ENCODE measurements at regions not wholly inside any gene's neighbourhood (a gene's known extent, or its start where the extent isn't known, plus 50 kb on each side); places are given as distances from the start of the nearest gene placed in this dataset.

GRCh38 chr3:72698154-72698917 is 149.9 kb downstream of the SHQ1 start:
- DNase-seq = no peak

GRCh38 chr3:72697717-72698116 is 150.5 kb downstream of the SHQ1 start:
- DNase-seq = no peak

DNA sequence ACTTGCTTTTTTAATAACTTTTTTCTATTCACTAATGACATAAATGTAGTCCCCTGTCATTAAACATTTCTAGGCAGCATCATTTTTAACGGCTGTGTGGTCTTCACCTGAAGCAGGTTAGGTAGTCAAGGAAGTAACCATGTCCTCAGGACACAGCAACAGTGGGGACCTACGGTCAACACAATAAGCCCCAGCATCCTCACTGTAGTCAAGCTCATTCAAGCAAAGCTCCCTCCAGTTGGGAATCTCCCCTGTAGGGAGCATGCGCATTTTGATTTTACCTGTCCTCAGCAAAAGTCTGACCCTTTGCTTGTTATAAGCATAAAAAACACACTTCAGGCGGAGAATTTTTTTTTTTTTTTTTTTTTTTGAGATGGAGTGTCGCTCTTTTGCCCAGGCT is 151.4 kb downstream of the SHQ1 start:
- no peak for DNase-seq

DNA sequence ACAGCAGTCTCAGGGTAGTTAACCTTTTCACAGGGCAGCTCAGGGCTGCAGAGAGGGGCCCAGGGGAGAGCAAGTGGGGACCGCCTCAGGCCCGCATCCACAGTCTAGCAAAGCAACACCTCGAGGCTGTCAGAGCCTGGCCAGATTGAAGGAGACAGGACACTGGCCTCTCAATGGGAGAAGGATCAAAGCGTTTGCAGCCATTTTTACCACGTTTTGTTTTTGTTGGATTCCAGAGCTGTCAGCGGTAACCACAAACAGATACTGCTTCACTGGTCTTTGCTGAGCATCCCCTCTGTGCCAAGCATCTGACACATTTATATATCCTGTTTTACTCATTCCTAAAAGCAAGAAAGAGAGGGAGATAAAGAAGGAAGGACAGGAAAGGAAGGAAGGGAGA is 153.8 kb downstream of the SHQ1 start:
- DNase-seq = no peak

- no peak for DNase-seq
These were observed 155.3 kb downstream of the SHQ1 start for GRCh38 chr3:72692990-72693389.

GRCh38 chr3:72690629-72691028 is 157.6 kb downstream of the SHQ1 start:
- DNase-seq = no peak

DNA sequence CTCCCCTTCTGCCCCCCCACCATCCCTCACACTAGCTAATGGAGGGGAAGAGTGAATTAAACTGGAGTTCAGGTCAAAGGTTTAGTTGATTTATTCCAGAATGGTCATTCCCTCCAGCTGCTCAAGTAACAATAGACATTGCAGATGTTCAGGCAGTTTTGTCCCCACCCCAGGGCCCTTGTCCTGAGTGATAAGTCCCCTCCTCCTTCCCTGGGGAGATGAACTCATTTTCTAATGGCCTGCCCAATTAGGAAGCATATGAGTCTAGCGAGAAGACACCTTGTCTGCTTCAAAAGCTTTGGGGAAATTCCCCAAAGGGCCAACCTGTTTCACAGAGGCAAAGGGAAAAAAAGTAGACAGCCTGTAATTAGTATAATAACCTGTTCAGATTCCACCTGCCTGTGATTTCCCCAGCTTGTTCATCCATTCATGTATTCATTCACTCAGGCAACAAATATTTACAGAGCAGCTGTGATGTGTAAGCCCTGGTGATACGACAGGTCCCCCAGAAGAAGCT is 165.3 kb downstream of the SHQ1 start:
- DNase-seq = no peak

- DNase-seq = no peak
These were observed 166.6 kb downstream of the SHQ1 start for GRCh38 chr3:72681598-72681997.

- no peak for DNase-seq
These were observed 167.5 kb downstream of the SHQ1 start for GRCh38 chr3:72680766-72681165.

- DNase-seq = no peak
These were observed 168.6 kb downstream of the SHQ1 start for GRCh38 chr3:72679540-72680198.

DNA sequence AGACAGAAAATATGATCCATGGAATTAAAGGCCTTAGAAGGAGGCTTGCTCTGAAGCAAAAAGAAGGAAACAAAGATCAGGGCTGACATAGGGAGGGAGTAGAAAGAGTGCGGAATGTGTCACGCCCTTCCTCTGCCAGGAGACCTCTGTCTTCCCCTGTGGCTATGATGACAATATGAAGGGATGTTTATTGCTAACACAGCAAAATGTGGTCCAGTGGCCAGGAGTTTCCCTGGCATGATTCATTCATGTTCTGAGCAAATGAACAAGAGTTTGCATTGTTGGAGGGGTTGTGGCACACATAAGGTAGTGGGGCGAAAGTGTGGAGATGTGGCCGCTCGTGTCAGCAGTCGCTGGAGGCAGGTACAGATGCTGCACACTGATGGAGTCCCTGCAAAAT is 169.4 kb downstream of the SHQ1 start:
- DNase-seq = no peak

- DNase-seq = no peak
These were observed 169.9 kb downstream of the SHQ1 start for GRCh38 chr3:72678380-72678779.

DNA sequence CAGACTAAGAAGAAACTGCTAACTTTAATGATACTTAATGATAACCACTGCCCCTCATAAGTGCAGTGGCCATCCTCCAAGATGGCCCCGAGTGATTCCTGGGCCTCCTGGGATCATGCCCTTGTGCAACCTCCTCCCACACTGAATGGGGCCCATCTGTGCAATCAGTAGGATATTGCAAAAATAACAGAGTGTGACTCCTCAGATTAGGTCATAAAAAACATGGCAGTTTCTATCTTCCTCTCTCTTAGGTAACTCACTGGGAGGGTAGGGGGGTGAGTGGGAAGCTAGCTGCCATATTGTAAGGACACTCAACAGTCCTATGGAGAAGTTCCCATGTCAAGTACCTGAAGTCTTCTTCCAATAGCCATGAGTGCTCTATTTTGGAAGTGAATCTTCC is 173.0 kb downstream of the SHQ1 start:
- no peak for DNase-seq

- no peak for DNase-seq
These were observed 175.1 kb downstream of the SHQ1 start for GRCh38 chr3:72673011-72673771.

- DNase-seq = no peak
These were observed 179.0 kb downstream of the SHQ1 start for GRCh38 chr3:72669224-72669623.

- no peak for DNase-seq
These were observed 181.8 kb downstream of the SHQ1 start for GRCh38 chr3:72666447-72666755.

GRCh38 chr3:72665701-72666446 is 182.4 kb downstream of the SHQ1 start:
- no peak for DNase-seq

- DNase-seq = no peak
These were observed 183.1 kb downstream of the SHQ1 start for GRCh38 chr3:72665103-72665502.

DNA sequence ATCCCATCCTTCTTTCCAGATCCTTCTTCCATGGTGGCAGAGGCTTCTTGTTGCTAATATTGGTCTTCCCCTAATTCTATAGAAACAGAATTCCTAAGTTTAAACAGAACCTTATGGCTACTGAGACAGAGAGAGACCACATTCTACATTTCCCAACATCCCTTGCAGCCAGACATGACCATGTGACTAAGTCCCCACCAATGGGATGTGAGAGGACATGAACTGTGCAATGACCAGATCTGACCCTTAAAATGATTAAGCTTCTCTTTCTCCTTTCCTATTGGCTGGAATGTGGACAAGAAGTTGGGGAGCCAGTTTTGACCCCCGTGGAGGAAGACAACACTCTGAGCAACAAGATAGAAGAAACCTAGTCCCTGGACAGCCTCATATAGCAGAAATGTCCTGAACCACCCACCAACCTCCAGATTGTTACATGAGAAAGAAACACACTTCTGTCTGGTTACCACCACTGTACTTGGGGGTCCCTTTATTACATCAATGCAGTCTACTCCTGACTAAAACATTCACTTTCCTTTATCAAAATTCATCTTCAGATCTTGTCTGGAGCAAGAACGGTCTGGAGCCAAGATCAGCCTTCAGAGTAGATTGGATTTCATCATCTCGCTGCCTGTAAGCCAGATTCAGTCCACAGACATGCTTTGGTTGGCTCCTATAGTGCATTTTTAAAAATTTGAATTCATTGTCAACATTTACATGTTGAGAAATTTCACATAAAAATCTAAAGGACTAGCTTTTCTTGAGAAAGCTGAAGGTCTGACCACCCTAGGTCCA is 183.9 kb downstream of the SHQ1 start:
- DNase-seq = no peak

- DNase-seq = peak; percentile 62
These were observed 184.8 kb downstream of the SHQ1 start for GRCh38 chr3:72663429-72663828.

GRCh38 chr3:72661115-72661457 is 187.2 kb downstream of the SHQ1 start:
- DNase-seq = no peak

Data from NCI-H526 treated with DMSO at 0.1 percent for 48 hours (cell line).